Astrocyte (in vitro differentiated cells and primary cell): ENCODE measurements at regions not wholly inside any gene's neighbourhood (a gene's known extent, or its start where the extent isn't known, plus 50 kb on each side); places are given as distances from the start of the nearest gene placed in this dataset.

Source experiments
- CTCF ChIP-seq: IDR thresholded peaks from 2 replicates; pipeline ENCODE4 v1.5.1; 2011; ENCODE audit warnings: low read depth, mild to moderate bottlenecking, inconsistent platforms, low read length, moderate library complexity; ENCODE audit not compliant: insufficient read depth
- EZH2 ChIP-seq: IDR thresholded peaks from 2 replicates; pipeline ENCODE4 v1.6.1; 2012; ENCODE audit warnings: mild to moderate bottlenecking, low read length, inconsistent platforms; ENCODE audit not compliant: insufficient read depth

- TF ChIP-seq CTCF = no peak
- TF ChIP-seq EZH2 = no peak
Observed at GRCh38 chr15:87614704-87615103, 641.8 kb downstream of the NTRK3 start.
